Fibroblast of mammary gland (primary cell): ENCODE measurements at regions not wholly inside any gene's neighbourhood (a gene's known extent, or its start where the extent isn't known, plus 50 kb on each side); places are given as distances from the start of the nearest gene placed in this dataset.
"Not testable (repeated sequence)": the region's sequence is repeated elsewhere in the genome, so short reads cannot be mapped to it uniquely, and the experiment has no call there.

Experiments
- DNase-seq: peaks from one replicate; pipeline ENCODE4 v3.0.0-alpha.2; 2010; ENCODE audit warnings: low read depth
- H3K4me3 ChIP-seq: 2 replicates; pipeline ENCODE4 v1.5.1; 2011; ENCODE audit warnings: low read depth, mild to moderate bottlenecking, low read length, moderate library complexity; ENCODE audit not compliant: control insufficient read depth
- CTCF ChIP-seq: conservative IDR thresholded peaks from 2 replicates; pipeline ENCODE4 v1.5.1; 2011; ENCODE audit warnings: low read depth, low read length, inconsistent platforms; ENCODE audit not compliant: control insufficient read depth, insufficient read depth

GRCh38 chr5:142235050-142235797 lies 89.6 kb downstream of the SPRY4 start:
- peak; percentile 19 for DNase-seq
- TF ChIP-seq CTCF, result no peak
- no peak overlapping the region for H3K4me3 ChIP-seq

DNA sequence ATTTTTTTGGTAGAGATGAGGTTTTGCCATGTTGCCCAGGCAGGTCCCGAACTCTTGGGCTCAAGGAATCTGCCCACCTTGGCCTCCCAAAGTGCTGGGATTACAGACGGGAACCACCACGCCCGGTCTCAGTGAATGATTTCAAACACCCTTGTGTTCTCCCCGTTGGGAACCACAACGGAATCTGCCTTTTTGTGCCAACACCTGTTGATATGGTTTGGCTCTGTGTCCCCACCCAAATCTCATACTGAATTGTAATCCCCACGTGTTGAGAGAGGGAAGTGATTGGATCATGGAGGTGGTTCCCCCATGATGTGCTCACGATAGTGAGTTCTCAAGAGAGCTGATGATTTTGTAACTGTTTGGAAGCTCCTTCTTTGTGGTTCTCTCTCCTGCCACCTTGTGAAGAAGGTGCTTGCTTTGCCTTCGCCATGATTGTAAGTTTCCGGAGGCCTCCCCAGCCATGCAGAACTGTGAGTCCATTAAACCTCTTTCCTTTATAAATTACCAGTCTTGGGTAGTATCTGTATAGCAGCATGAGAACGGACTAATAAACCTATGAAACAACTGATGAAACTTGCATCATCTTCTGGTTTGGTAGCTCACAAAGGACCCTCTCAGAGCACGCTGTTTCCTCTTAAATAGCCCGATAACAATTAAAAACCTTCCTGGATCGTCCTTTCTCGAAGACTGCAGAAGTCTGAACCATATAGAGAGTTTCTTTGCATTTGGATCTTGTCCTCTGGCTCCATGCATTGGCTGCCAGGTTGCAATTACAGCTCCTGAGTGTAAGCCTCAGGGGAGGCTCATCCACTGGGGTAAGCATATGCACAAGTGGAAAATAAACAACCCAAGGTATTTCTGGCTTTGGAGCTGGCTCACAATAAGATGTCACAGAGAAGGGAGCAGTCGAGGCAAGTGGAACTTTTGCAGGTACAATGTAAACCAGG lies 91.5 kb downstream of the SPRY4 start:
- no peak for DNase-seq
- H3K4me3 ChIP-seq, result no peak overlapping the region
- TF ChIP-seq CTCF, result no peak

DNA sequence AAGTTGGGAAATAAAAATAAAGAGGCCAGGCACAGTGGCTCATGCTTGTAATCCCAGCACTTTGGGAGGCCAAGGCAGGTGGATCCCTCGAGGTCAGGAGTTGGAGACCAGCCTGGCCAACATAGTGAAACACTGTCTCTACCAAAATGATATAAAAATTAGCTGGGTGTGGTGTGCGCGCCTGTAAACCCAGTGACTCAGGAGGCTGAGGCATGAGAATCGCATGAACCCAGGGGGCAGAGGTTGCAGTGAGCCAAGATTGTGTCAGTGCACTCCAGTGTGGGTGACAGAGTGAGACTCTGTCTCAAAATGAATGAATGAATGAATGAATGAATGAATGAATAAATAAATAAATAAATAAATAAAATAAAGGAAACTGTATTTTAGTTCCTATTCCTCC lies 93.9 kb downstream of the SPRY4 start:
- not testable (repeated sequence) for H3K4me3 ChIP-seq
- DNase-seq, result peak; percentile 51

DNA sequence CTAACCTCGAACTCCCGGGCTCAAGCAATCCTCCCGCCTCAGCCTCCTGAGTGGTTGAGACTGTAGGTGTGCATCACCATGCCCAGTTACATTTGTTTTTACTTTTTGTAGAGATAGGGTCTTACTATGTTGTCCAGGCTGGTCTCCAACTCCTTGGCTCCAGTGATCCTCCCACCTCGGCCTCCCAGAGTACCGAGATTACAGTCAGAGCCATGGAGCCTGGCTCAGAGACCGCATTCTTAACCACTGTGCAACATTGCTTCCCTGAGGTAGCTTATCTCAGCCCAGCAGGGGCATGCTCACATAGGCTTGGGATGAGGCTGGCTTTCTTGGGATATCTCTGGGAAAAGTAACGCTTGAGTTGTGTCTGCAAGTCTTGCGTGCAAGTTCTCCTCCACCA lies 99.7 kb downstream of the SPRY4 start:
- no peak for TF ChIP-seq CTCF
- DNase-seq, result no peak
- no peak overlapping the region for H3K4me3 ChIP-seq

DNA sequence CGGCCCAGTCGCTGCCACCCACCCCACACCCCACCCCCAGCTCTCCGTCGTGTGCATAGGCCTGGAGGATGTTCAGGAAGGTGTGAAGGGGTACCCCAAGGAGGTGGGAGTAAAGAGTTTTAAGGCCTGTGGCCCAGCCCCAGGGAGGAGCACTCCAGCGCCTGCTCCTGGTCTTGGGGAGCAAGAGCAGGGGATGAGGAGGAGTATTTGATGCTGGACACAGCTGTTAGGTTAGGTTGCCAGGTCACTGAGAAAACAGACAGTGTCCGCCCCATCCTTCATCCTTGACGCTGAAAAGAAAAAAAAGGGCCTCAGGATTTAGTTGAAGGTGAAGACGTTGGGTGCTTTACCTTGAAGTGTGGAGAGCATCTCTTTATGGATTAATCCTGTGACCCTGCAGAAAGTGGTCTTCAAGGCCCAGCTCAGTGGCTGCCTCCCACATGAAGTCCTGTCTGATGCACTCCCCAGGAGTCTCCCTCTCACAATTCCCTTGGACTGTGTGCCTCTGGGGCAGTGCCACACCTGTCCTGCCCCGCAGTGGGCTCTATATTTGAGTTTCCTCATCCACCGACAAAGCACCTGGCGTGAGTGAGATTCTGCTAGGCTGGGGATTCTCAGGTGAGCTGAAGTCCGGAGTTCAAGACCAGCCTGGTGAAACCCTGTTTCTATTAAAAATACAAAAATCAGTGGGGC lies 101.8 kb downstream of the SPRY4 start:
- no peak for TF ChIP-seq CTCF
- DNase-seq, result no peak
- no peak overlapping the region for H3K4me3 ChIP-seq

- TF ChIP-seq CTCF, result no peak
- DNase-seq, result no peak
- H3K4me3 ChIP-seq, result no peak overlapping the region
Measured at GRCh38 chr5:142222225-142222865, 102.5 kb downstream of the SPRY4 start.
